GM12891 (cell line): ENCODE measurements at regions not wholly inside any gene's neighbourhood (a gene's known extent, or its start where the extent isn't known, plus 50 kb on each side); places are given as distances from the start of the nearest gene placed in this dataset.

Source experiments
- DNase-seq: peaks from one replicate; pipeline ENCODE4 v3.0.0; 2011; ENCODE audit warnings: low spot score; ENCODE audit not compliant: insufficient read length
- FAIRE-seq: peaks from 2 replicates; lab custom pipeline; 2011; peaks lifted over from hg19 to GRCh38; lab: Jason Lieb, UNC
- PAX5 ChIP-seq: IDR thresholded peaks from 2 replicates; pipeline ENCODE4 v1.6.1; 2011; ENCODE audit warnings: low read length, moderate library complexity, mild to moderate bottlenecking; ENCODE audit not compliant: insufficient read depth, severe bottlenecking
- POLR2A ChIP-seq: IDR thresholded peaks from 2 replicates; pipeline ENCODE4 v1.6.1; 2011; ENCODE audit warnings: low read depth, low read length, control low read depth
- POLR2AphosphoS5 ChIP-seq: IDR thresholded peaks from 2 replicates; pipeline ENCODE4 v1.6.1; 2011; ENCODE audit warnings: low read depth, low read length, control low read depth
- POU2F2 ChIP-seq: IDR thresholded peaks from 2 replicates; pipeline ENCODE4 v1.6.1; 2011; ENCODE audit warnings: low read depth, mild to moderate bottlenecking, control low read depth, low read length, moderate library complexity
- SPI1 ChIP-seq: IDR thresholded peaks from 2 replicates; pipeline ENCODE4 v1.6.1; 2011; ENCODE audit warnings: low read depth, low read length, control low read depth
- TAF1 ChIP-seq: IDR thresholded peaks from 2 replicates; pipeline ENCODE4 v1.6.1; 2011; ENCODE audit warnings: low read depth, low read length, control low read depth

GRCh38 chr2:150735894-150736498 lies 248.5 kb upstream of the RND3 start:
- DNase-seq = no peak
- no peak for TF ChIP-seq POLR2AphosphoS5
- no peak for TF ChIP-seq TAF1
- TF ChIP-seq POLR2A = no peak
- no peak for TF ChIP-seq SPI1
- no peak for TF ChIP-seq POU2F2
- TF ChIP-seq PAX5 = no peak
- no peak for FAIRE-seq

GRCh38 chr2:150733051-150733618 lies 245.7 kb upstream of the RND3 start:
- no peak for FAIRE-seq
- TF ChIP-seq POLR2AphosphoS5 = no peak
- no peak for TF ChIP-seq POU2F2
- TF ChIP-seq POLR2A = no peak
- no peak for TF ChIP-seq PAX5
- no peak for TF ChIP-seq SPI1
- no peak for TF ChIP-seq TAF1
- no peak for DNase-seq

GRCh38 chr2:150732491-150732890 lies 245.0 kb upstream of the RND3 start:
- TF ChIP-seq POU2F2 (no peak), PAX5 (no peak), TAF1 (no peak), POLR2AphosphoS5 (no peak), SPI1 (no peak), POLR2A (no peak)
- DNase-seq (no peak), FAIRE-seq (no peak)

GRCh38 chr2:150732064-150732463 lies 244.6 kb upstream of the RND3 start:
- DNase-seq (no peak), FAIRE-seq (no peak)
- no peak for TF ChIP-seq PAX5
- no peak for TF ChIP-seq POU2F2
- no peak for TF ChIP-seq TAF1
- no peak for TF ChIP-seq POLR2A

- no peak for DNase-seq
- FAIRE-seq = no peak
- TF ChIP-seq PAX5 = no peak
- TF ChIP-seq POLR2A = no peak
- no peak for TF ChIP-seq SPI1
Observed at GRCh38 chr2:150729495-150729955, 242.1 kb upstream of the RND3 start.

GRCh38 chr2:150718280-150718679 lies 230.8 kb upstream of the RND3 start:
- DNase-seq (no peak), FAIRE-seq (no peak)
- TF ChIP-seq TAF1 = no peak
- TF ChIP-seq POLR2A = no peak
- TF ChIP-seq POLR2AphosphoS5 = no peak
- no peak for TF ChIP-seq PAX5
- TF ChIP-seq POU2F2 = no peak
- no peak for TF ChIP-seq SPI1

GRCh38 chr2:150716186-150716585 lies 228.7 kb upstream of the RND3 start:
- TF ChIP-seq POLR2A (no peak), TAF1 (no peak), PAX5 (no peak), SPI1 (no peak), POU2F2 (no peak), POLR2AphosphoS5 (no peak)
- DNase-seq (no peak), FAIRE-seq (no peak)

- TF ChIP-seq POLR2A (no peak), SPI1 (no peak), POU2F2 (no peak), POLR2AphosphoS5 (no peak), TAF1 (no peak), PAX5 (no peak)
- DNase-seq = no peak
- FAIRE-seq = no peak
Observed at GRCh38 chr2:150715501-150715900, 228.0 kb upstream of the RND3 start.

- TF ChIP-seq PAX5 = no peak
- TF ChIP-seq TAF1 = no peak
- DNase-seq (no peak), FAIRE-seq (no peak)
Observed at GRCh38 chr2:150710916-150711315, 223.4 kb upstream of the RND3 start.

GRCh38 chr2:150710041-150710440 lies 222.6 kb upstream of the RND3 start:
- FAIRE-seq (no peak), DNase-seq (no peak)
- no peak for TF ChIP-seq TAF1
- TF ChIP-seq POU2F2 = no peak
- no peak for TF ChIP-seq POLR2AphosphoS5
- TF ChIP-seq SPI1 = no peak
- no peak for TF ChIP-seq PAX5
- TF ChIP-seq POLR2A = no peak

GRCh38 chr2:150706561-150706960 lies 219.1 kb upstream of the RND3 start:
- TF ChIP-seq POLR2A = no peak
- TF ChIP-seq POU2F2 = no peak
- TF ChIP-seq TAF1 = no peak
- no peak for TF ChIP-seq PAX5
- TF ChIP-seq POLR2AphosphoS5 = no peak
- no peak for TF ChIP-seq SPI1
- FAIRE-seq = no peak
- DNase-seq = no peak
